Endothelial cell of umbilical vein (primary cell): ENCODE measurements at regions not wholly inside any gene's neighbourhood (a gene's known extent, or its start where the extent isn't known, plus 50 kb on each side); places are given as distances from the start of the nearest gene placed in this dataset.

ENCODE experiments used
- BruUV-seq: library from RNA; stranded (reverse); fragments of 400-500 nt; replicated peaks from 2 replicates; lab custom pipeline; 2021; lab: Mats Ljungman, UMichigan
- CTCF ChIA-PET: fragments of 300-600, 350-600 bp; sonication (Branson Sonifier 250); formaldehyde crosslinking; loops from one replicate; lab custom pipeline; 2021; ENCODE audit warnings: antibody characterized with exemption, inconsistent platforms; lab: Charles Lee
- POLR2A ChIA-PET: fragments of 300-600, 350-600 bp; sonication (Branson Sonifier 250); formaldehyde crosslinking; loops from one replicate; lab custom pipeline; 2021; ENCODE audit warnings: antibody characterized with exemption, inconsistent platforms; lab: Charles Lee
- DNase-seq: peaks from one replicate; pipeline ENCODE4 v3.0.0-alpha.2; 2011; ENCODE audit warnings: low read depth, low spot score
- FAIRE-seq: peaks from 2 replicates; lab custom pipeline; 2011; peaks lifted over from hg19 to GRCh38; lab: Jason Lieb, UNC
- H2AFZ ChIP-seq: 2 replicates; pipeline ENCODE4 v1.6.0; 2012; ENCODE audit warnings: low read depth, low read length, control low read depth, inconsistent platforms
- H3K27ac ChIP-seq: 2 replicates; pipeline ENCODE4 v1.5.1; 2011; ENCODE audit warnings: low read depth, mild to moderate bottlenecking, control low read depth, low read length, moderate library complexity; ENCODE audit not compliant: insufficient read depth
- H3K27me3 ChIP-seq, 2 experiments: 2 replicates each; pipeline versions ENCODE4 v1.6.0 to v1.6.1; 2011; ENCODE audit warnings: low read length in 2 of 2, mixed read lengths in 1 of 2; ENCODE audit not compliant: control insufficient read depth in 2 of 2, insufficient read depth in 2 of 2
- H3K36me3 ChIP-seq, 2 experiments: 2 replicates in 1 of 2; 3 replicates in 1 of 2; pipeline ENCODE4 v1.5.1; 2011; ENCODE audit warnings: low read length in 2 of 2, mild to moderate bottlenecking in 1 of 2, moderate library complexity in 1 of 2; ENCODE audit not compliant: control insufficient read depth in 2 of 2, insufficient read depth in 2 of 2; ENCODE audit errors: extremely low read depth in 1 of 2
- H3K4me1 ChIP-seq: 3 replicates; pipeline ENCODE4 v1.5.1; 2011; ENCODE audit warnings: mild to moderate bottlenecking, low read length; ENCODE audit not compliant: control insufficient read depth, insufficient read depth; ENCODE audit errors: extremely low read depth
- H3K4me2 ChIP-seq: 2 replicates; pipeline ENCODE4 v1.6.1; 2011; ENCODE audit warnings: low read length, control low read depth, mixed read lengths; ENCODE audit not compliant: insufficient read depth
- H3K4me3 ChIP-seq, 3 experiments: fragments of 200-600 bp in 1 of 3; sonication (generic), shearing (Covaris generic) in 1 of 3; replicated peaks in 1 of 3; 2 replicates each; pipeline ENCODE4 v1.5.1; 2011 to 2016; ENCODE audit warnings: control low read depth in 3 of 3, low read length in 3 of 3, mild to moderate bottlenecking in 2 of 3, inconsistent platforms in 1 of 3, low read depth in 1 of 3, moderate library complexity in 1 of 3; ENCODE audit not compliant: insufficient read depth in 1 of 3
- H3K79me2 ChIP-seq: 2 replicates; pipeline ENCODE4 v1.6.0; 2012; ENCODE audit warnings: low read length, inconsistent platforms; ENCODE audit not compliant: control insufficient read depth, insufficient read depth
- H3K9ac ChIP-seq: replicated peaks from 2 replicates; pipeline ENCODE3; 2011; ENCODE audit warnings: low read length, control low read depth; ENCODE audit not compliant: insufficient read depth; ENCODE audit errors: extremely low read depth
- H3K9me1 ChIP-seq: replicated peaks from 3 replicates; pipeline ENCODE4 v1.6.0; 2011; ENCODE audit warnings: mild to moderate bottlenecking, low read length; ENCODE audit not compliant: control insufficient read depth, insufficient read depth; ENCODE audit errors: extremely low read depth
- H3K9me3 ChIP-seq: replicated peaks from 2 replicates; pipeline ENCODE4 v1.5.1; 2012; ENCODE audit warnings: low read length, inconsistent platforms; ENCODE audit not compliant: control insufficient read depth, insufficient read depth
- H4K20me1 ChIP-seq: replicated peaks from 2 replicates; pipeline ENCODE3; 2011; ENCODE audit warnings: mild to moderate bottlenecking, low read length; ENCODE audit not compliant: control insufficient read depth, insufficient read depth; ENCODE audit errors: extremely low read depth
- EZH2 ChIP-seq: IDR thresholded peaks from 2 replicates; pipeline ENCODE4 v1.6.1; 2012; ENCODE audit warnings: borderline replicate concordance, low read depth, mild to moderate bottlenecking, moderate library complexity, low read length, inconsistent platforms; ENCODE audit not compliant: severe bottlenecking
- FOS ChIP-seq: IDR thresholded peaks from 2 replicates; pipeline ENCODE4 v1.6.1; 2011; ENCODE audit warnings: mild to moderate bottlenecking, low read length, moderate library complexity, borderline replicate concordance; ENCODE audit not compliant: insufficient read depth
- GATA2 ChIP-seq: IDR thresholded peaks from 2 replicates; pipeline ENCODE4 v1.7.0; 2011; ENCODE audit warnings: low read depth, mild to moderate bottlenecking, moderate library complexity, mixed read lengths, low read length; ENCODE audit not compliant: insufficient read length, insufficient read depth
- JUN ChIP-seq: IDR thresholded peaks from 2 replicates; pipeline ENCODE4 v1.6.1; 2011; ENCODE audit warnings: borderline replicate concordance, low read depth; ENCODE audit not compliant: insufficient read length, insufficient read depth
- MYC ChIP-seq: IDR thresholded peaks from one replicate; pipeline ENCODE4 v1.6.1; 2011; ENCODE audit warnings: mild to moderate bottlenecking, low read depth, low read length
- POLR2A ChIP-seq: IDR thresholded peaks from 2 replicates; pipeline ENCODE4 v1.6.1; 2012; ENCODE audit warnings: low read depth, mild to moderate bottlenecking, control low read depth, low read length
- POLR2AphosphoS5 ChIP-seq: IDR thresholded peaks from 2 replicates; pipeline ENCODE4 v1.6.1; 2012; ENCODE audit warnings: low read depth, mild to moderate bottlenecking, control low read depth, low read length, moderate library complexity; ENCODE audit not compliant: insufficient read depth
- dilution Hi-C: fragments of 300-500 bp; cut with MboI; formaldehyde crosslinking; loops from one replicate; pipeline ENCODE4 v1.15.0; 2019; ENCODE audit warnings: low sequenced_read_pairs; ENCODE audit not compliant: extremely low pct_ligation_motif_present
- intact Hi-C: fragments of 100-400 bp; cut with micrococcal nuclease; formaldehyde crosslinking; loops from one replicate; pipeline ENCODE4 v1.10.0; 2022
- TF ChIP-seq, protein P1 (sequence below), 2 donors: IDR thresholded peaks; 1 replicate in 1 of 2; 2 replicates in 1 of 2; pipeline ENCODE4 v1.5.1; 2011; ENCODE audit warnings: low read length in 2 of 2, mild to moderate bottlenecking in 2 of 2, moderate library complexity in 2 of 2, control low read depth in 1 of 2, inconsistent platforms in 1 of 2, low read depth in 1 of 2; ENCODE audit not compliant: insufficient read depth in 1 of 2; ENCODE audit errors: extremely low read depth in 1 of 2
- TF ChIP-seq, protein P2 (sequence below): IDR thresholded peaks from 2 replicates; pipeline ENCODE4 v1.6.1; 2011; ENCODE audit not compliant: insufficient read depth, insufficient read length

DNA sequence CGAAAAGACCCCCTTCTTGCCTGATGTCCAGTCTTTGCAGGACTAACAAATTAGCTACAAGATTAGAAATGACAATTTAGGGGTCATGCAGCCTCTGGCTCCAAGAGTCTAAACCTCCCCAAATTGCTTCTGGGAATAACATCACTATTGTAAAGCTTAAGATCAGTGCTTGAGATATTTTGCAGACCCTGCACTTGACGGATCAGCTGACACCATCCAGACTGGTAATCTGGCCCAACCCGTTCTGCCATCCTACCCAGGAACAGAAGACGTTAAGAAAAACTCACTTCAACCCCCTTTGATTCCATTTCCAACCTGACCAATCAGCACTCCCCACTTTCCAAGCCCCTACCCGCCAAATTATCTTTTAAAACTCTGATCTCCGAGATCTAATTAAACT is 236.7 kb upstream of the KRR1 start:
- Histone ChIP-seq H3K4me3 (no peak overlapping the region), H3K36me3 (no peaks in the 10 kb centered on the region), H3K79me2 (no peaks in the 10 kb centered on the region), H3K4me2 (no peak overlapping the region), H4K20me1 (no peaks in the 10 kb centered on the region), H3K27me3 (no peaks in the 10 kb centered on the region), H3K9me1 (no peaks in the 10 kb centered on the region), H3K27ac (no peak overlapping the region), H3K4me1 (no peaks in the 10 kb centered on the region), H2AFZ (no peak overlapping the region), H3K9me3 (no peaks in the 10 kb centered on the region), H3K9ac (no peak overlapping the region)
- POLR2A ChIA-PET = no interaction called here
- intact Hi-C loops = no loop called here
- FAIRE-seq = no peak
- dilution Hi-C loops = no loop called here
- no TSS peak for BruUV-seq
- CTCF ChIA-PET = interaction anchor here (0.9 kb wide), 1 partner anchor 10 kb away, joined by 3 read pairs; no protein-coding TSS in a partner anchor
- TF ChIP-seq POLR2A (no peak), JUN (no peak), GATA2 (no peak), FOS (no peak), EZH2 (no peak), MYC (no peak), POLR2AphosphoS5 (no peak)
- TF ChIP-seq, protein P1, sequence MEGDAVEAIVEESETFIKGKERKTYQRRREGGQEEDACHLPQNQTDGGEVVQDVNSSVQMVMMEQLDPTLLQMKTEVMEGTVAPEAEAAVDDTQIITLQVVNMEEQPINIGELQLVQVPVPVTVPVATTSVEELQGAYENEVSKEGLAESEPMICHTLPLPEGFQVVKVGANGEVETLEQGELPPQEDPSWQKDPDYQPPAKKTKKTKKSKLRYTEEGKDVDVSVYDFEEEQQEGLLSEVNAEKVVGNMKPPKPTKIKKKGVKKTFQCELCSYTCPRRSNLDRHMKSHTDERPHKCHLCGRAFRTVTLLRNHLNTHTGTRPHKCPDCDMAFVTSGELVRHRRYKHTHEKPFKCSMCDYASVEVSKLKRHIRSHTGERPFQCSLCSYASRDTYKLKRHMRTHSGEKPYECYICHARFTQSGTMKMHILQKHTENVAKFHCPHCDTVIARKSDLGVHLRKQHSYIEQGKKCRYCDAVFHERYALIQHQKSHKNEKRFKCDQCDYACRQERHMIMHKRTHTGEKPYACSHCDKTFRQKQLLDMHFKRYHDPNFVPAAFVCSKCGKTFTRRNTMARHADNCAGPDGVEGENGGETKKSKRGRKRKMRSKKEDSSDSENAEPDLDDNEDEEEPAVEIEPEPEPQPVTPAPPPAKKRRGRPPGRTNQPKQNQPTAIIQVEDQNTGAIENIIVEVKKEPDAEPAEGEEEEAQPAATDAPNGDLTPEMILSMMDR (IDR thresholded peaks at IDR 0.05; ENCODE audit: extremely low read depth in 1 of 2, insufficient read depth in 1 of 2, low read depth in 1 of 2, low read length in 2 of 2) = no peak
- TF ChIP-seq, protein P2, sequence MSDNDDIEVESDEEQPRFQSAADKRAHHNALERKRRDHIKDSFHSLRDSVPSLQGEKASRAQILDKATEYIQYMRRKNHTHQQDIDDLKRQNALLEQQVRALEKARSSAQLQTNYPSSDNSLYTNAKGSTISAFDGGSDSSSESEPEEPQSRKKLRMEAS = no peak
- no peak for DNase-seq
